ENCODE measurements at regions not wholly inside any gene's neighbourhood (a gene's known extent, or its start where the extent isn't known, plus 50 kb on each side); places are given as distances from the start of the nearest gene placed in this dataset.

DNA sequence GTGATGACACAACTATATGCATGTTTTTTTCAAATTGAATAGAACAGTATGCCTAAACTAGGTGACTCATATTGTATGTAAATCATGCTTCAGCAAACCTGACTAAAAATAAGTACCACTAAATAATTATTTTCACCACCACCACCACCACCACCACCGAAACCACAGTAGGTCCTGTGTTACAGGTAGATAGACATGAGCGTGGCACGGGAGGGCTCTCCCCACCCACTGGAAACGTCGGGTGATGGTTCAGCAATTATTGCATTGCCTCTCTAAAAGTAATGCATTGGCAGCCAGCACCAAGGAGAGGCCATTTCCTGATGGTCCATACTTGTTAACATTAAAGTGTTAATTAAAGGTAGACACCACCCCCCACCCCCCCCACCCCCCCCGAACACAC, 297.0 kb upstream of the NCAM2 start:
- Mint-ChIP-seq H3K36me3 (no peaks in the 10 kb centered on the region), H3K27me3 (ENCODE audit: low read depth in 3 of 3) (no peaks in the 10 kb centered on the region), H3K4me1 (no peaks in the 10 kb centered on the region), H3K9me3 (peaks cover 1 to 55% (median 17%) of the 10 kb centered on the region in 6 donors), H3K4me3 (no peak overlapping the region), H3K27ac (no peak overlapping the region)
- no peak for DNase-seq

DNA sequence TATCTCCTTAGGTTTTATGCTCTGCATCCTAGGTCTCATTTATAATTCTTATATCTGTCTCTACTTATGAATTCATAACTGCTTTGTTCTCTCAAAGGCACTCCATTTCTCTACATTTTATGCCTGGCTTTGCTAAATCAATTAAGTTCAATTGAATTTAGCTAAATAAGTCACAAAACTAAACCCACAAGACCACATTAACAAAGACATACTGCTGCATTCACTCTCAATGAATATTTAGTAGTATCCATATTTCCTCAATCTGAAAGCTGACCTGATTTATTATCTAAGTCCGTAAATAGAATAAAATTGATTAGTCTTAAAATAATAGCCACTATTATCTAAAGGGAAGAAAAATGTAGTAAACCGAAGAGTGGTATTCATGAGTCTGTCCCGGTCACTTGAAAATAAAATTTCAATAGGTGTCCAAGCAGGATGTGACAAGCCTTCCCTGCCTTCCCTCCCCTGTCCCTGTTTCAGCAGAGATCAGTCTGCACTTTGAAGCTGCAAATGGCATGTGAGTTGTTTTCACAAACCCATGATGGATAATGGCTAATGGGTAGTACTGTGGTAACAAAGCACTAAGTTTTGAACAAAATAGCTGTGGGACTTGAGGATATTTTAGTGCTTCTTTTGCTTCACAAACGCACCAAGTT, 295.0 kb upstream of the NCAM2 start:
- Mint-ChIP-seq H3K36me3 (no peaks in the 10 kb centered on the region), H3K4me3 (no peak overlapping the region), H3K27me3 (ENCODE audit: low read depth in 3 of 3) (no peaks in the 10 kb centered on the region), H3K9me3 (peaks cover 5 to 61% (median 15%) of the 10 kb centered on the region in 6 donors), H3K4me1 (no peaks in the 10 kb centered on the region), H3K27ac (no peak overlapping the region)
- DNase-seq: no peak

DNA sequence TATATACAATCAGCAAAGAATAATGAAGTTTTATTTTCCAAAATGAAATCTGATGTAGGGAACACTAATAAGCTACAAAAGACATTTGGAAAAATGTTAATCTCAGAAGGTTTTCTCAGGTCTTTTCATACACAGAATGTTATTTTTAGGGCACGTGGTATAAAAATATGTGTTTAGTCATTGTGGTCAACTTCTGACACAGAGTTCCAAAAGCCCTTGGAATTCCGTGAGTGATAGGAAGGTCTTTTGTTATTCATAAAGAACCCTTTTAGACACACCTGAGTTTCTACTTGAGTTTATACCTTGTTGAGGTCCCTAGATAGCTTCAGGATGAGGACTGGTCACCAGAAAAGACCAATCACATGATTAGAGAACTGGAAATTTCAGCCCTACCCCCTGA, 277.6 kb upstream of the NCAM2 start:
- no peaks in the 10 kb centered on the region for H3K36me3 Mint-ChIP-seq

DNA sequence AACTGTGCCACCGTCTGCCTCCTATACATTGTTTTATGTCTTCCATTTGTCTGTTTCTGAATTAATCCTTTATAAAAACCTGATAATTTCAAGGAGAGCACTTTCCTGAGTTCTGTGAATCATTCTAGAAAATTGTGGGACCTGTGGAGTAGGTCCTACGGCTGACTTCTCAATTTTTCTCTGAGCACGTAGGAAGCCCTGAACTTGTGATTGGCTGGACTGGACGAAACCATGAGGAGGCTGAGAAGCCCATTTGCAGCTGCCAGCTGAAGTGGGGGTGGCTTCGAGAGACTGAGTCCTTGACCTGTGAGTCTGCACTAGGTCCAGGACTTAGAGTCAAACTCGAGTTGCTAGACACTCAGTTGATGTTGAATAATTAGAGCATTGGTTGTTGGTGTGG, 277.1 kb upstream of the NCAM2 start:
- H3K4me1 Mint-ChIP-seq: no peaks in the 10 kb centered on the region
- H3K9me3 Mint-ChIP-seq: peaks cover 5 to 43% (median 23%) of the 10 kb centered on the region in 6 donors
- no peak for DNase-seq
- H3K27ac Mint-ChIP-seq: no peak overlapping the region
- H3K4me3 Mint-ChIP-seq: no peak overlapping the region
- peaks cover 0 to 4% (median 2%) of the 10 kb centered on the region in 3 donors for H3K27me3 Mint-ChIP-seq (ENCODE audit: low read depth in 3 of 3)
- no peaks in the 10 kb centered on the region for H3K36me3 Mint-ChIP-seq

More for the DNA sequence above, 277.6 kb upstream of the NCAM2 start:
- Mint-ChIP-seq H3K4me3 (no peak overlapping the region), H3K4me1 (no peaks in the 10 kb centered on the region), H3K27ac (no peak overlapping the region), H3K27me3 (ENCODE audit: low read depth in 3 of 3) (peaks cover 0 to 4% (median 2%) of the 10 kb centered on the region in 3 donors), H3K9me3 (peaks cover 4 to 48% (median 24%) of the 10 kb centered on the region in 6 donors)
- no peak for DNase-seq

DNA sequence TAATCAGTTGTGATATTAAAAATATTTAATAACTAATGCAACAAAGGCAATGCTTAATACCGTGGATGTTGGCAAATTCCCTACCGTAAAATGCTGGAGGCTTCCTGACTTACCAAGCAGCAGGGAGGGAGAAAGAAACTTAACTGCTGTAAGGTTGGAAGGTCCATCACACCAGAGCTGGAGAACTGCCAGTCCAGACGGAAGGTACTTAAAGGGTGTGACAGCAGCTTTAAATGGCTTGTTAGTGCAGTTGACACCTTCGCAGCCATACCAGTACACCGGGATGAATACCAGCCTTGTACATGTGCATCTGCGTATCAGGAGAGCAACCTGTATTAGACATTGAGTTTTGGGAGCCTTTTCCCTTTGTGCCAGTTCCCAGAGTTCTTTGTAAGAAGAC, 269.5 kb upstream of the NCAM2 start:
- DNase-seq: no peak
- Mint-ChIP-seq H3K4me3 (no peak overlapping the region), H3K4me1 (no peaks in the 10 kb centered on the region), H3K27ac (no peak overlapping the region), H3K27me3 (ENCODE audit: low read depth in 3 of 3) (no peaks in the 10 kb centered on the region), H3K36me3 (no peaks in the 10 kb centered on the region), H3K9me3 (peaks cover 8 to 36% (median 13%) of the 10 kb centered on the region in 6 donors)

DNA sequence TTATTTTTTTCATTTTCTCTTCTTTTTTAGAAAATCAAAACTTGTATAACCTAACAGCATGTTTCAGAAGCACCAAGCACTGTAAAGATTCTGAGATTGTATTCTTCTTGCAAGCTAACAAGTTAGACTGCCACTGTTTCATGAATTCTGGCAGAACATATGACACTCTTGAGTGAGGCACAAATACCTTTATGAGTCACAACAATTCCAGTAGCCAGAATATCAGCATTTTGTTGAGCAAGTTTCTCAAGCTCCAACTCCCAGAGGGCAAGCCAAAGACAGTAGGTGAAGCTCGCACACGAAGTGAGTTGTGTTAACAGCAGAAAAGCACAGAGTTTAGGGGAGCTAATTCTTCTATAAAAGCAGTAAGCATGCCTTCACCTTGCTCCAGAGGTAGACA, 268.8 kb upstream of the NCAM2 start:
- no peaks in the 10 kb centered on the region for H3K36me3 Mint-ChIP-seq
- peaks cover 10 to 42% (median 16%) of the 10 kb centered on the region in 6 donors for H3K9me3 Mint-ChIP-seq
- H3K27me3 Mint-ChIP-seq (ENCODE audit: low read depth in 3 of 3): no peaks in the 10 kb centered on the region
- no peak for DNase-seq
- no peak overlapping the region for H3K27ac Mint-ChIP-seq
- H3K4me1 Mint-ChIP-seq: no peaks in the 10 kb centered on the region
- H3K4me3 Mint-ChIP-seq: no peak overlapping the region

DNA sequence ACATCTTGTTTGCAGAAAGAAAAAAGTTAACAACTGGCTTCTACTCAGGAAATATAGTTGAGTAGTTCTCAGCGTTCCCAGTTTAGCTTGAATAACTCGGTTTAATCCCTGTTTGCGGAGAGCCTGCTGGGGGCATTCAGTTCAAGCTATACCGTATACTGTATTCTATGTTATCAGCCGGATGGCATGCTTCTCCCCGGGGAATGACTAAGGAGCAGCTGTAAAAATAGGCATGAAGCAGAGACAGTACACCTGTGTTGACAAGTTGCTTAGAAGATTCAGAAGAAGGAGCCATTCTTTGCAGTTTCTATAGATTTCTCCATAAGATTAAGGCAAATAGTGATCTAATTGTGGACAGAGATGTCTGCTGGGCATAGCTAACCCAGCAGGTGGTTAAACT, 267.8 kb upstream of the NCAM2 start:
- H3K4me3 Mint-ChIP-seq: no peak overlapping the region
- no peaks in the 10 kb centered on the region for H3K27me3 Mint-ChIP-seq (ENCODE audit: low read depth in 3 of 3)
- H3K9me3 Mint-ChIP-seq: peaks cover 10 to 52% (median 23%) of the 10 kb centered on the region in 6 donors
- no peak for DNase-seq
- no peaks in the 10 kb centered on the region for H3K36me3 Mint-ChIP-seq
- no peaks in the 10 kb centered on the region for H3K4me1 Mint-ChIP-seq
- no peak overlapping the region for H3K27ac Mint-ChIP-seq

DNA sequence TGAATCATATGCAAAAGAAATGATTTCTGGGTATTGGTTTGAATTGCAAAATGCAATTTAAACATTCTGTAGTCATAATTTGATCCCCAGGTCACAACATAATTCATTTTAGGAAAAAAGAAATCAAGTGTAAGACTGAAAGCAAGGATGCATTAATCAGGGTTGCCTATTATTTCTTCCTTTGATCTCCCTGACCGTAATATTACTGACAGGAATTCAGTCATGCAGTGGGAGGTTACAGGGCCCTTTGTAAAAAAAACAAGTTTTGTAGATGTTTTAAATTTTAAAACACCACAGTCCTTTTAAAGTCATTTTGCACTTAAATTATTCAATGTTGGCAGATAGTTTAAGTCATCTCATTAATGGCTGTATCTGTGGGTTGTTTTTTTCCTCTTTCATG, 263.0 kb upstream of the NCAM2 start:
- no peaks in the 10 kb centered on the region for H3K27me3 Mint-ChIP-seq (ENCODE audit: low read depth in 3 of 3)
- no peak for DNase-seq
- H3K4me3 Mint-ChIP-seq: no peak overlapping the region
- H3K27ac Mint-ChIP-seq: no peak overlapping the region
- H3K36me3 Mint-ChIP-seq: peaks cover 0 to 4% (median 0%) of the 10 kb centered on the region in 3 donors
- H3K4me1 Mint-ChIP-seq: no peaks in the 10 kb centered on the region
- peaks cover 7 to 65% (median 31%) of the 10 kb centered on the region in 6 donors for H3K9me3 Mint-ChIP-seq

DNA sequence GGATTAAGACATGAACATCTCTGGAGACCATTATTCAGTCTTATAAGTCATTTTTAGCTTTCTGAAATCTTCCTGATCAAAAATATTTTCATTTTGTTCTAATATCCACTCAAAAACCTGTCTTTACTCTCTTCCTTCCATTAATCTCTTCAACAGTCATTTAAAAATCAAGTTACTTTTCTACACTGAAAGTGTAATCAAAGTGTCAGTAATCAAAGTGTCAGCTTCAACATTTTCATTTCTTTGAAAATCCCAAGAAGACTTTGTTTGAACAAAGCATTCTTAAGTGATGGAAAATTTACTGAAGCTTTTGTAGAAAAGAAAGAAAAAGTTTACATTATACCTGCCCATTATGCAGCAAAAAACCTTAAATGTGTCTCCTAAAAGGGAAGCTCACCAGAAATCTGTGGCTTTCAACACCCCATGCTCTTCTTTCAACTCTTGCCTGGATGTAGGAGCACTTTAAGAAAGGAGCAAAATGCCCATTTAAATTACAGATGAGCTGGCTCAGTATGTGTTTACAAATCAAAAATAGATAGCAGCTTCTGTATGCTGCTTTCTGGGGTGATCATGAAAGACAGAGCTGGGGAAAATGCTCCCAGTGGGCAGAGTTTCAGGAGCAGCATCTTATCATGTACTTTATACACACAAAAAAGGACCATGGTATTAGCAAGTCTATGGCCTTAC, 260.8 kb upstream of the NCAM2 start:
- peaks cover 6 to 51% (median 29%) of the 10 kb centered on the region in 6 donors for H3K9me3 Mint-ChIP-seq
- no peaks in the 10 kb centered on the region for H3K27me3 Mint-ChIP-seq (ENCODE audit: low read depth in 3 of 3)
- H3K4me1 Mint-ChIP-seq: no peaks in the 10 kb centered on the region
- DNase-seq: no peak
- H3K36me3 Mint-ChIP-seq: peaks cover 0 to 4% (median 0%) of the 10 kb centered on the region in 3 donors
- H3K27ac Mint-ChIP-seq: no peak overlapping the region
- no peak overlapping the region for H3K4me3 Mint-ChIP-seq

DNA sequence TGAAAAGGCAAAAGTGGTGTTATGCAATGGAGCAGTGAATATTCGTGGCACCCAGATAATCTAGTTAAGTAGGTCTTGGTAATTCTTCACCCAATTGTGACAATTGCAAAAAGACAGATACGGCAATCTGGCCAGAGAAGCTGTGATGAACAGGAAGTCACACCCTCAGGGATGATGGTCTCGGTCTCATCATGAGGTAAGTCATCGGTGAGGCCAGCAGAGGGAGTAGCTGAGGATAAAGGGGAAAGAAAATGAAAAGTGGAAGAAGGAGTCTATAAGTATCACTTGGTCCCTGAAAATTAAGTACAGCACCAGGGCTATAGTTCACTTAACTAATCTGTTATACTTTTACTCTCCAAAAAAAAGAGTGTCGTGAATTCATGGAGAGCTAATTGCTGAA, 258.8 kb upstream of the NCAM2 start:
- Mint-ChIP-seq H3K27ac (no peak overlapping the region), H3K9me3 (peaks cover 6 to 58% (median 27%) of the 10 kb centered on the region in 6 donors), H3K27me3 (ENCODE audit: low read depth in 3 of 3) (no peaks in the 10 kb centered on the region)

DNA sequence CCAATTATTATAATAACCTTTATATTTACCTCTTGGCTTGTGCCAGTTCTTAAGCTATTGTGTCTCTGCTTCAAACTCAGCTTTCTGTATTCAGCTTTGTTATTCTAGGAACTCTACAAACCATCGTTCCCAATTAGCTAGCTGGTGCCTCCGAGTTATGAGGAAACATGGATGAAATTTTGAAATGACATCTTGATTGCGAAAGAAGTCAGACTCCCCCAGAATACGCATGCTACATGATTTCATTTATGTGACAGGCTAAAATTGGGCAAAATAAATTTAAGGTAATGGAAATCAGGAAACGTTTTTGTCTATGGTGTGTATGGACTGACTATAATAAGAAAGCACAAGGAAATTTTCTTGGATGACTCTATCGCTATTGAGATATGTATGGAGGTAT, 256.8 kb upstream of the NCAM2 start:
- DNase-seq: no peak
- Mint-ChIP-seq H3K36me3 (peaks cover 0 to 4% (median 0%) of the 10 kb centered on the region in 3 donors), H3K27ac (no peak overlapping the region), H3K27me3 (ENCODE audit: low read depth in 3 of 3) (no peaks in the 10 kb centered on the region), H3K4me3 (no peak overlapping the region), H3K9me3 (peaks cover 4 to 56% (median 20%) of the 10 kb centered on the region in 6 donors), H3K4me1 (no peaks in the 10 kb centered on the region)

More for the DNA sequence above, 258.8 kb upstream of the NCAM2 start:
- Mint-ChIP-seq H3K4me3 (no peak overlapping the region), H3K4me1 (no peaks in the 10 kb centered on the region), H3K36me3 (peaks cover 0 to 4% (median 0%) of the 10 kb centered on the region in 3 donors)
- DNase-seq: no peak

DNA sequence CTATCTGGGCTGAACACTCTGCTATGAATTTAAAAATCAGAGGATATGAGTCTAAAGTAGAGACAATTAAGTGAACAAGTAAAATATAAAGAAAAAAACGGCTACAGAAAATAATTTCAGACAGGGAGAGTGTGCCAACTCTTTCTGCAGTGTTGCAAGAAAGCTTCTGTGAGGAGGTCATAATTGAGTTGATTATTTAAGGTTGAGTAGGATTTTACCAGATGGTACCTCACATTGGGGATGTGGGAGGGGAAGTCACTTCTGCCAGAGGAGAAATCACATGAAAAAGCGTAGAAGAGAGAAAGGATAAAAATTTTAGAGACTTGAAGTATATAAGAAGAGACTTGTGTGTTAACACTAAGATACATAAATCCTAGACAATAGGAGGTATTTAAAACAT, 238.0 kb upstream of the NCAM2 start:
- H3K4me1 Mint-ChIP-seq: no peaks in the 10 kb centered on the region
- no peaks in the 10 kb centered on the region for H3K36me3 Mint-ChIP-seq
- DNase-seq: no peak
- H3K27ac Mint-ChIP-seq: no peak overlapping the region
- no peak overlapping the region for H3K4me3 Mint-ChIP-seq
- peaks cover 0 to 39% (median 30%) of the 10 kb centered on the region in 6 donors for H3K9me3 Mint-ChIP-seq
- H3K27me3 Mint-ChIP-seq (ENCODE audit: low read depth in 3 of 3): peaks cover 0 to 3% (median 0%) of the 10 kb centered on the region in 3 donors

DNA sequence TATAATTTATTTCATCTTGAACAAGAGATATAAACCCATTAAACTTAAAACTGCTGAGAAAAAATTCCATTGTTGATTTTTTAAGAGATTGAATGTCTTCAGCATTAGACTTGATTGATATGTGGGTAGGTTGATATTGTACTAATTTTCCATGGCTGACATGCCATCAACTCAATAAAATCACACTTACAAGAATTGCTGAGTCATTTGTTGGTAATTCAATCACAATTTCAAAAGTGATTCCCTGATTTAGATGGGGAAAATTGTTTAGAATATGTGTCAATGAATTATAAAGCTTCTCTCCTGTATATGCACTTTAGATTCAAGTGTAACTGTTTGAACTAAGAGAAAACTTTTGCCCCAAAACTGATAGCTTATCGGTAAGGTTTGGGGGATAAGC, 223.5 kb upstream of the NCAM2 start:
- Mint-ChIP-seq H3K4me1 (no peaks in the 10 kb centered on the region), H3K36me3 (no peaks in the 10 kb centered on the region), H3K9me3 (peaks cover 8 to 48% (median 21%) of the 10 kb centered on the region in 6 donors), H3K27ac (no peak overlapping the region), H3K27me3 (ENCODE audit: low read depth in 3 of 3) (peaks cover 0 to 3% (median 1%) of the 10 kb centered on the region in 3 donors), H3K4me3 (no peak overlapping the region)
- DNase-seq: no peak

DNA sequence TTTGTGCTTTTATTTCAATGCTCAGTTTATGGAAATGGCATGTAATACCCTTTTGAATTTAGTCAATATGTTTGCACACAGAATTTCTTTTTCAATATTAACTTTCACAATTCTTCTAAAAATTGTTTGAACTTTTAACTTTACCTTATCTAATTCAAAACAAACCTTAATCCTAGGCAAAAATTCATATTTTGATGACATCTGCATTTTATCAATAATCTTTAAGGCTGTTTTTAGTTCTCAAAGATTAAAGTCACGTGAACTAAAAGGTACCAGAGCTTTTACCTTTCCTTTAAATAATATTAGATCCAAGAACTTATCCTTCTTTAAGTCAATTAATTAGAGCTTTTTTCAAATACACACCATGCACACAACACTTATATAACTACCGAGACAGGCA, 218.9 kb upstream of the NCAM2 start:
- no peak for DNase-seq
- no peak overlapping the region for H3K27ac Mint-ChIP-seq
- H3K9me3 Mint-ChIP-seq: peaks cover 5 to 62% (median 20%) of the 10 kb centered on the region in 6 donors
- peaks cover 0 to 3% (median 0%) of the 10 kb centered on the region in 3 donors for H3K27me3 Mint-ChIP-seq (ENCODE audit: low read depth in 3 of 3)
- no peaks in the 10 kb centered on the region for H3K36me3 Mint-ChIP-seq
- H3K4me3 Mint-ChIP-seq: no peak overlapping the region
- no peaks in the 10 kb centered on the region for H3K4me1 Mint-ChIP-seq
